WERI-Rb-1 (cell line): ENCODE measurements at regions not wholly inside any gene's neighbourhood (a gene's known extent, or its start where the extent isn't known, plus 50 kb on each side); places are given as distances from the start of the nearest gene placed in this dataset.

Source experiments
- DNase-seq: peaks from one replicate; pipeline ENCODE4 v3.0.0-alpha.2; 2020
- H3K27ac ChIP-seq: fragments of 250-450 bp; sonication (Bioruptor Pico); 2 replicates; pipeline ENCODE4 v1.5.1; 2020; ENCODE audit warnings: mild to moderate bottlenecking, moderate library complexity
- H3K27me3 ChIP-seq: fragments of 250-450 bp; sonication (Bioruptor Pico); 2 replicates; pipeline ENCODE4 v1.5.1; 2021; ENCODE audit warnings: mild to moderate bottlenecking, low read depth, moderate library complexity; ENCODE audit not compliant: insufficient read depth, severe bottlenecking
- H3K36me3 ChIP-seq: fragments of 250-450 bp; sonication (Bioruptor Pico); 2 replicates; pipeline ENCODE4 v1.5.1; 2020; ENCODE audit warnings: mild to moderate bottlenecking, moderate library complexity
- H3K4me3 ChIP-seq: 2 replicates; pipeline ENCODE4 v1.5.1; 2011; ENCODE audit warnings: low read depth, mild to moderate bottlenecking, control low read depth, low read length
- H3K9me3 ChIP-seq: fragments of 250-450 bp; sonication (Bioruptor Pico); 2 replicates; pipeline ENCODE4 v1.5.1; 2021; ENCODE audit warnings: mild to moderate bottlenecking, moderate library complexity; ENCODE audit not compliant: severe bottlenecking
- CTCF ChIP-seq: IDR thresholded peaks from 2 replicates; pipeline ENCODE4 v1.5.1; 2011; ENCODE audit warnings: low read depth, mild to moderate bottlenecking, control low read depth, inconsistent platforms, low read length

- Histone ChIP-seq H3K36me3 (no peaks in the 10 kb centered on the region), H3K4me3 (no peak overlapping the region), H3K9me3 (peaks cover 3% of the 10 kb centered on the region), H3K27me3 (no peaks in the 10 kb centered on the region), H3K27ac (no peak overlapping the region)
- no peak for DNase-seq
- no peak for TF ChIP-seq CTCF
Observed at GRCh38 chr6:14966906-14967711, 278.8 kb upstream of the JARID2 start.

- H3K27ac ChIP-seq, result no peak overlapping the region
- H3K4me3 ChIP-seq, result no peak overlapping the region
- H3K27me3 ChIP-seq, result no peaks in the 10 kb centered on the region
- no peak for DNase-seq
- H3K9me3 ChIP-seq, result peaks cover 3% of the 10 kb centered on the region
- TF ChIP-seq CTCF, result no peak
- no peaks in the 10 kb centered on the region for H3K36me3 ChIP-seq
Observed at GRCh38 chr6:14968056-14968637, 277.7 kb upstream of the JARID2 start.

- Histone ChIP-seq H3K4me3 (no peak overlapping the region), H3K27ac (no peak overlapping the region), H3K36me3 (no peaks in the 10 kb centered on the region), H3K27me3 (no peaks in the 10 kb centered on the region), H3K9me3 (peaks cover 3% of the 10 kb centered on the region)
- no peak for TF ChIP-seq CTCF
- DNase-seq, result no peak
Observed at GRCh38 chr6:14969126-14969525, 276.7 kb upstream of the JARID2 start.

GRCh38 chr6:14972379-14973067, 273.3 kb upstream of the JARID2 start:
- H3K36me3 ChIP-seq, result no peaks in the 10 kb centered on the region
- no peak for DNase-seq
- H3K9me3 ChIP-seq, result peaks cover 3% of the 10 kb centered on the region
- no peaks in the 10 kb centered on the region for H3K27me3 ChIP-seq
- TF ChIP-seq CTCF, result no peak
- H3K27ac ChIP-seq, result no peak overlapping the region
- H3K4me3 ChIP-seq, result no peak overlapping the region

GRCh38 chr6:14974372-14974771, 271.5 kb upstream of the JARID2 start:
- TF ChIP-seq CTCF, result no peak
- no peaks in the 10 kb centered on the region for H3K9me3 ChIP-seq
- no peak overlapping the region for H3K4me3 ChIP-seq

More at GRCh38 chr6:14974372-14974771, 271.5 kb upstream of the JARID2 start:
- Histone ChIP-seq H3K27me3 (no peaks in the 10 kb centered on the region), H3K36me3 (no peaks in the 10 kb centered on the region), H3K27ac (no peak overlapping the region)
- DNase-seq, result no peak
